B cell (primary cell): ENCODE measurements at regions not wholly inside any gene's neighbourhood (a gene's known extent, or its start where the extent isn't known, plus 50 kb on each side); places are given as distances from the start of the nearest gene placed in this dataset.

Experiments used
- ATAC-seq: fragments of 200-7000 bp; cut with Tn5 transposase; one replicate; pipeline ENCODE4 v1.10.0; 2021; ENCODE audit warnings: low read depth, mild to moderate bottlenecking, moderate number of reproducible peaks, moderate library complexity
- CTCF ChIA-PET: fragments of 350-600 bp; sonication (Branson Sonifier 250); formaldehyde crosslinking; loops from one replicate; lab custom pipeline; 2021; ENCODE audit warnings: antibody characterized with exemption, inconsistent platforms; lab: Charles Lee
- POLR2A ChIA-PET: fragments of 350-600 bp; sonication (Branson Sonifier 250); formaldehyde crosslinking; loops from one replicate; lab custom pipeline; 2021; ENCODE audit warnings: antibody characterized with exemption; lab: Charles Lee
- DNase-seq: peaks from one replicate; pipeline ENCODE4 v3.0.0; 2013
- H2AFZ ChIP-seq: 2 replicates; pipeline ENCODE4 v1.6.1; 2012; ENCODE audit warnings: mild to moderate bottlenecking, low read depth, low read length; ENCODE audit not compliant: insufficient read depth, poor library complexity, severe bottlenecking
- H3K27ac ChIP-seq, 2 donors: 1 replicate in 1 of 2; 2 replicates in 1 of 2; pipeline ENCODE4 v1.5.1; 2012 to 2013; ENCODE audit warnings: low read length in 2 of 2, mild to moderate bottlenecking in 2 of 2, moderate library complexity in 1 of 2
- H3K27me3 ChIP-seq, 4 experiments: fragments of 200-600 bp in 1 of 4; sonication (generic) in 1 of 4; replicated peaks in 1 of 4; 1 replicate in 2 of 4; 2 replicates in 2 of 4; pipeline versions ENCODE4 v1.6.1 to v1.7.0; 2013 to 2016; ENCODE audit warnings: low read length in 3 of 4, mild to moderate bottlenecking in 2 of 4, mixed read lengths in 1 of 4, moderate library complexity in 1 of 4; ENCODE audit not compliant: insufficient read depth in 4 of 4, control insufficient read depth in 3 of 4; ENCODE audit errors: control extremely low read depth in 1 of 4
- H3K36me3 ChIP-seq, 2 experiments: replicated peaks in 1 of 2; 1 replicate in 1 of 2; 2 replicates in 1 of 2; pipeline versions ENCODE4 v1.6.1 to v1.7.1; 2013; ENCODE audit warnings: low read length in 1 of 2; ENCODE audit not compliant: insufficient read depth in 2 of 2, control insufficient read depth in 1 of 2; ENCODE audit errors: control extremely low read depth in 1 of 2, extremely low read depth in 1 of 2
- H3K4me1 ChIP-seq, 2 donors: fragments of 200-600 bp in 1 of 2; sonication (generic) in 1 of 2; 1 replicate in 1 of 2; 2 replicates in 1 of 2; pipeline versions ENCODE4 v1.5.1 to v1.6.1; 2013 to 2017; ENCODE audit warnings: low read length in 2 of 2; ENCODE audit not compliant: control insufficient read depth in 2 of 2, insufficient read depth in 2 of 2
- H3K4me2 ChIP-seq: replicated peaks from 2 replicates; pipeline ENCODE3; 2012; ENCODE audit warnings: mild to moderate bottlenecking, low read depth, low read length; ENCODE audit not compliant: poor library complexity, severe bottlenecking
- H3K4me3 ChIP-seq, 5 experiments: fragments of 200-600 bp in 1 of 5; sonication (generic) in 1 of 5; 1 replicate in 3 of 5; 2 replicates in 2 of 5; pipeline versions ENCODE4 v1.5.1 to v1.7.0; 2011 to 2016; ENCODE audit warnings: low read length in 4 of 5, mild to moderate bottlenecking in 4 of 5, low read depth in 2 of 5, control low read depth in 1 of 5, moderate library complexity in 1 of 5; ENCODE audit not compliant: insufficient read depth in 1 of 5; ENCODE audit errors: control extremely low read depth in 1 of 5, extremely low read depth in 1 of 5
- H3K79me2 ChIP-seq: fragments of 200-600 bp; sonication (generic); one replicate; pipeline ENCODE4 v1.6.0; 2016; ENCODE audit warnings: low read length; ENCODE audit not compliant: control insufficient read depth, insufficient read depth
- H3K9ac ChIP-seq: fragments of 200-600 bp; sonication (generic); 2 replicates; pipeline ENCODE4 v1.6.1; 2017; ENCODE audit warnings: mild to moderate bottlenecking, low read length, moderate library complexity
- H3K9me3 ChIP-seq, 3 donors: one replicate each; pipeline versions ENCODE4 v1.6.1 to v1.7.1; 2013; ENCODE audit warnings: low read length in 2 of 3; ENCODE audit not compliant: control insufficient read depth in 2 of 3, insufficient read depth in 1 of 3; ENCODE audit errors: control extremely low read depth in 1 of 3
- H4K20me1 ChIP-seq: 2 replicates; pipeline ENCODE4 v1.6.0; 2012; ENCODE audit warnings: mild to moderate bottlenecking, low read length; ENCODE audit not compliant: insufficient read depth, control insufficient read depth, poor library complexity, severe bottlenecking
- H3K27ac Mint-ChIP-seq: one replicate; pipeline ENCODE4 v1.8.0; 2021; ENCODE audit warnings: mixed read lengths
- H3K27me3 Mint-ChIP-seq: one replicate; pipeline ENCODE4 v1.8.0; 2021; ENCODE audit warnings: mixed read lengths
- H3K4me1 Mint-ChIP-seq: one replicate; pipeline ENCODE4 v1.8.0; 2021; ENCODE audit warnings: mixed read lengths
- H3K4me3 Mint-ChIP-seq: one replicate; pipeline ENCODE4 v1.8.0; 2021; ENCODE audit warnings: mixed read lengths
- H3K9me3 Mint-ChIP-seq: one replicate; pipeline ENCODE4 v1.8.0; 2022; ENCODE audit warnings: mixed read lengths; ENCODE audit not compliant: insufficient read depth
- EZH2 ChIP-seq: IDR thresholded peaks from 2 replicates; pipeline ENCODE4 v1.6.1; 2012; ENCODE audit warnings: borderline replicate concordance, low read depth, mild to moderate bottlenecking, moderate library complexity, low read length; ENCODE audit not compliant: insufficient read depth, poor library complexity, severe bottlenecking
- WGBS: methylation state at CpG from one replicate; pipeline ENCODE4 v1.1.5; 2013; ENCODE audit warnings: missing lambda C conversion rate; ENCODE audit not compliant: insufficient coverage; 5-methylcytosine and 5-hydroxymethylcytosine counted together
- intact Hi-C: fragments of 100-400 bp; cut with micrococcal nuclease; formaldehyde crosslinking; loops from one replicate; pipeline ENCODE4 v1.10.0; 2022
- TF ChIP-seq, protein P1 (sequence below): fragments of 200-600 bp; IDR thresholded peaks from one replicate; pipeline ENCODE4 v1.8.0; 2022; ENCODE audit warnings: antibody characterized with exemption, mild to moderate bottlenecking

- Mint-ChIP-seq H3K4me3 (no peak overlapping the region), H3K27ac (no peak overlapping the region), H3K9me3 (no peaks in the 10 kb centered on the region), H3K4me1 (no peaks in the 10 kb centered on the region), H3K27me3 (no peaks in the 10 kb centered on the region)
- CTCF ChIA-PET, result no interaction called here
- Histone ChIP-seq H2AFZ (no peak overlapping the region), H3K4me2 (no peak overlapping the region), H3K79me2 (no peaks in the 10 kb centered on the region), H4K20me1 (no peaks in the 10 kb centered on the region), H3K9ac (no peak overlapping the region), H3K4me3 (no peak overlapping the region), H3K4me1 (no peaks in the 10 kb centered on the region), H3K27me3 (no peaks in the 10 kb centered on the region), H3K27ac (no peak overlapping the region), H3K36me3 (no peaks in the 10 kb centered on the region), H3K9me3 (no peaks in the 10 kb centered on the region)
- no peak for DNase-seq
- no peak for TF ChIP-seq EZH2
- TF ChIP-seq, protein P1, sequence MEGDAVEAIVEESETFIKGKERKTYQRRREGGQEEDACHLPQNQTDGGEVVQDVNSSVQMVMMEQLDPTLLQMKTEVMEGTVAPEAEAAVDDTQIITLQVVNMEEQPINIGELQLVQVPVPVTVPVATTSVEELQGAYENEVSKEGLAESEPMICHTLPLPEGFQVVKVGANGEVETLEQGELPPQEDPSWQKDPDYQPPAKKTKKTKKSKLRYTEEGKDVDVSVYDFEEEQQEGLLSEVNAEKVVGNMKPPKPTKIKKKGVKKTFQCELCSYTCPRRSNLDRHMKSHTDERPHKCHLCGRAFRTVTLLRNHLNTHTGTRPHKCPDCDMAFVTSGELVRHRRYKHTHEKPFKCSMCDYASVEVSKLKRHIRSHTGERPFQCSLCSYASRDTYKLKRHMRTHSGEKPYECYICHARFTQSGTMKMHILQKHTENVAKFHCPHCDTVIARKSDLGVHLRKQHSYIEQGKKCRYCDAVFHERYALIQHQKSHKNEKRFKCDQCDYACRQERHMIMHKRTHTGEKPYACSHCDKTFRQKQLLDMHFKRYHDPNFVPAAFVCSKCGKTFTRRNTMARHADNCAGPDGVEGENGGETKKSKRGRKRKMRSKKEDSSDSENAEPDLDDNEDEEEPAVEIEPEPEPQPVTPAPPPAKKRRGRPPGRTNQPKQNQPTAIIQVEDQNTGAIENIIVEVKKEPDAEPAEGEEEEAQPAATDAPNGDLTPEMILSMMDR, result no peak
- POLR2A ChIA-PET, result no interaction called here
- ATAC-seq, result no peak
- intact Hi-C loops, result no loop called here
Observed at GRCh38 chr11:101743828-101744227, 160.0 kb upstream of the TRPC6 start.

DNA sequence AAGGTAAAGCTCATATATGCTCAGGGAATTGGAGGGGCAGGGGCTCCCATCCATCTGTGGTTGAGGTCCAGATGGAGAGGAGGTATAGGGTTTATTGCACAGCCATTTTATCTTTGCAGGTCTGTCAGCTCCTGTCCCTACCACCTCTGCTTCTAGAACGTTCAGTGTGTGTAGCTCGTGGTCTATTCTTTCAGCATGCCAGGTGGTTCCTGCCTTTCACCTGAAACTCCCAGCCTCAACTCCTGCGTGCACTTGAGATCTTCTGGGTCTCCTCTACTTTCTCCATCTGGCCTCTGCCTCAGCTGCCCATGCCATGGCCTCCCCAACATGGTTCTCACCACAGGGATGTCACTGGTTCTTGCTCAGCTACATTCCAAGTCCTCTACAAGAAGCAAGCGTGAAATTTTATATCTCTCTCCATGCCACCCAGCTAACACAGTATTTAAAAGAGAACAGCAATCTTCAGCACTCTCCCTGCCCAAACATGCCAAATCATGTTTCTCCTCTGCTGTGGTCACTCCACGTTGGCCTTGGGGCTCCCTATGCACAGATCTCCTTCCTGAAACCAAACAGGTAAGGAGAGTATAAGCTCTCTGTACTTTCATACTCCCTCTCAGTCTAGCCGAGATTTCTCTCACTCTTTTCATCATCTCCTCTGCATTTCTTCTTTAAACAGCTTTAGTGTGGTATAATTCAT lies 157.8 kb upstream of the TRPC6 start:
- intact Hi-C loops, result no loop called here
- no peak overlapping the region for H3K9ac ChIP-seq
- H4K20me1 ChIP-seq, result no peaks in the 10 kb centered on the region
- no peak overlapping the region for H3K4me3 ChIP-seq
- H2AFZ ChIP-seq, result no peak overlapping the region
- H3K4me2 ChIP-seq, result no peak overlapping the region
- no peaks in the 10 kb centered on the region for H3K4me1 Mint-ChIP-seq
- H3K4me1 ChIP-seq, result no peaks in the 10 kb centered on the region
- H3K27me3 ChIP-seq, result no peaks in the 10 kb centered on the region
- no peaks in the 10 kb centered on the region for H3K79me2 ChIP-seq
- TF ChIP-seq, protein P1, result no peak
- TF ChIP-seq EZH2, result no peak
- H3K27ac Mint-ChIP-seq, result no peak overlapping the region
- 86% methylated on average over 5 of the region's 6 CpGs for WGBS
- no peak overlapping the region for H3K4me3 Mint-ChIP-seq
- H3K27ac ChIP-seq, result no peak overlapping the region
- ATAC-seq, result no peak
- H3K36me3 ChIP-seq, result no peaks in the 10 kb centered on the region
- no peaks in the 10 kb centered on the region for H3K27me3 Mint-ChIP-seq
- H3K9me3 ChIP-seq, result no peaks in the 10 kb centered on the region
- H3K9me3 Mint-ChIP-seq, result no peaks in the 10 kb centered on the region
- ChIA-PET CTCF (no interaction called here), POLR2A (no interaction called here)
- no peak for DNase-seq
